Activated CD4-positive, alpha-beta T cell treated with anti-CD3 and anti-CD28 coated beads for 36 hours (primary cell): ENCODE measurements at regions not wholly inside any gene's neighbourhood (a gene's known extent, or its start where the extent isn't known, plus 50 kb on each side); places are given as distances from the start of the nearest gene placed in this dataset.
A peak's percentile ranks its signal among the peaks of the same experiment; 100 is the strongest.

Experiments used
- ATAC-seq: fragments of 200-7000 bp; cut with Tn5 transposase; one replicate; pipeline ENCODE4 v1.10.0; 2021; ENCODE audit warnings: mild to moderate bottlenecking, moderate library complexity
- CTCF ChIA-PET: fragments of 350-600 bp; sonication (Branson Sonifier 250); formaldehyde crosslinking; loops from one replicate; lab custom pipeline; 2021; ENCODE audit warnings: antibody characterized with exemption; lab: Charles Lee
- POLR2A ChIA-PET: fragments of 350-600 bp; sonication (Branson Sonifier 250); formaldehyde crosslinking; loops from one replicate; lab custom pipeline; 2021; ENCODE audit warnings: antibody characterized with exemption, inconsistent platforms; lab: Charles Lee
- DNase-seq: peaks from one replicate; pipeline ENCODE4 v3.0.0-alpha.2; 2020
- H3K27ac Mint-ChIP-seq: one replicate; pipeline ENCODE4 v1.8.0; 2021; ENCODE audit warnings: mixed read lengths
- H3K27me3 Mint-ChIP-seq: one replicate; pipeline ENCODE4 v1.8.0; 2021; ENCODE audit warnings: mixed read lengths
- H3K36me3 Mint-ChIP-seq: one replicate; pipeline ENCODE4 v1.8.0; 2021; ENCODE audit warnings: low read depth, mixed read lengths
- H3K4me1 Mint-ChIP-seq: one replicate; pipeline ENCODE4 v1.8.0; 2021; ENCODE audit warnings: mixed read lengths
- H3K4me3 Mint-ChIP-seq: one replicate; pipeline ENCODE4 v1.8.0; 2021; ENCODE audit warnings: mild to moderate bottlenecking, moderate library complexity, mixed read lengths
- H3K9me3 Mint-ChIP-seq: one replicate; pipeline ENCODE4 v1.8.0; 2021; ENCODE audit warnings: low read depth, mixed read lengths
- intact Hi-C, 2 experiments: fragments of 100-400 bp; cut with DNase I in 1 of 2; cut with micrococcal nuclease in 1 of 2; formaldehyde crosslinking; loops; one replicate each; pipeline versions ENCODE4 v1.14.2 to v1.15.1; 2022 to 2024; cut with DNase I, micrococcal nuclease

GRCh38 chr4:179981161-179981560, 2262.0 kb upstream of the TENM3 start:
- intact Hi-C loops: no loop called here
- no peak for ATAC-seq
- POLR2A ChIA-PET: no interaction called here

GRCh38 chr4:179989975-179990374, 2253.2 kb upstream of the TENM3 start:
- no peak for ATAC-seq
- no peak overlapping the region for H3K4me3 Mint-ChIP-seq
- H3K27me3 Mint-ChIP-seq: no peaks in the 10 kb centered on the region
- H3K27ac Mint-ChIP-seq: no peak overlapping the region
- POLR2A ChIA-PET: no interaction called here
- CTCF ChIA-PET: no interaction called here
- intact Hi-C loops: no loop called here
- H3K36me3 Mint-ChIP-seq: no peaks in the 10 kb centered on the region
- DNase-seq: no peak
- H3K4me1 Mint-ChIP-seq: no peaks in the 10 kb centered on the region
- H3K9me3 Mint-ChIP-seq: peaks cover 8% of the 10 kb centered on the region

More at GRCh38 chr4:179981161-179981560, 2262.0 kb upstream of the TENM3 start:
- peaks cover 12% of the 10 kb centered on the region for H3K9me3 Mint-ChIP-seq
- CTCF ChIA-PET: no interaction called here
- no peak overlapping the region for H3K4me3 Mint-ChIP-seq
- DNase-seq: no peak
- H3K27me3 Mint-ChIP-seq: no peaks in the 10 kb centered on the region
- no peaks in the 10 kb centered on the region for H3K4me1 Mint-ChIP-seq
- H3K36me3 Mint-ChIP-seq: no peaks in the 10 kb centered on the region
- no peak overlapping the region for H3K27ac Mint-ChIP-seq

- Mint-ChIP-seq H3K9me3 (peaks cover 4% of the 10 kb centered on the region), H3K4me1 (no peaks in the 10 kb centered on the region), H3K36me3 (no peaks in the 10 kb centered on the region), H3K4me3 (no peak overlapping the region), H3K27me3 (no peaks in the 10 kb centered on the region), H3K27ac (no peak overlapping the region)
- POLR2A ChIA-PET: no interaction called here
- DNase-seq (no peak), ATAC-seq (no peak)
- intact Hi-C loops: no loop called here
- CTCF ChIA-PET: no interaction called here
Observed at GRCh38 chr4:180009316-180009715, 2233.9 kb upstream of the TENM3 start.

GRCh38 chr4:180028682-180029081, 2214.5 kb upstream of the TENM3 start:
- intact Hi-C loops: no loop called here
- ChIA-PET POLR2A (no interaction called here), CTCF (interaction anchor here (0.6 kb wide), 1 partner anchor 13 kb away, joined by 3 read pairs; no protein-coding TSS in a partner anchor)
- no peak for ATAC-seq
- no peaks in the 10 kb centered on the region for H3K27me3 Mint-ChIP-seq
- H3K4me1 Mint-ChIP-seq: no peaks in the 10 kb centered on the region
- no peaks in the 10 kb centered on the region for H3K36me3 Mint-ChIP-seq
- peak; percentile 17 for DNase-seq
- H3K4me3 Mint-ChIP-seq: no peak overlapping the region
- H3K27ac Mint-ChIP-seq: no peak overlapping the region
- peaks cover 2% of the 10 kb centered on the region for H3K9me3 Mint-ChIP-seq

GRCh38 chr4:180031330-180031729, 2211.9 kb upstream of the TENM3 start:
- H3K9me3 Mint-ChIP-seq: peaks cover 5% of the 10 kb centered on the region

GRCh38 chr4:180041576-180041975, 2201.6 kb upstream of the TENM3 start:
- Mint-ChIP-seq H3K9me3 (peaks cover 1% of the 10 kb centered on the region), H3K27ac (no peak overlapping the region), H3K36me3 (no peaks in the 10 kb centered on the region), H3K27me3 (no peaks in the 10 kb centered on the region), H3K4me1 (no peaks in the 10 kb centered on the region), H3K4me3 (no peak overlapping the region)
- intact Hi-C loops: no loop called here
- DNase-seq: no peak
- CTCF ChIA-PET: no interaction called here
- ATAC-seq: no peak
- POLR2A ChIA-PET: no interaction called here

More at GRCh38 chr4:180031330-180031729, 2211.9 kb upstream of the TENM3 start:
- DNase-seq (no peak), ATAC-seq (no peak)
- intact Hi-C loops: no loop called here
- no peaks in the 10 kb centered on the region for H3K36me3 Mint-ChIP-seq
- ChIA-PET CTCF (no interaction called here), POLR2A (no interaction called here)
- H3K27ac Mint-ChIP-seq: no peak overlapping the region
- H3K4me3 Mint-ChIP-seq: no peak overlapping the region
- H3K27me3 Mint-ChIP-seq: no peaks in the 10 kb centered on the region
- no peaks in the 10 kb centered on the region for H3K4me1 Mint-ChIP-seq

GRCh38 chr4:180052629-180053028, 2190.6 kb upstream of the TENM3 start:
- DNase-seq: no peak
- H3K36me3 Mint-ChIP-seq: no peaks in the 10 kb centered on the region
- H3K4me1 Mint-ChIP-seq: peaks cover 3% of the 10 kb centered on the region
- H3K4me3 Mint-ChIP-seq: no peak overlapping the region
- ChIA-PET POLR2A (no interaction called here), CTCF (no interaction called here)
- H3K9me3 Mint-ChIP-seq: no peaks in the 10 kb centered on the region
- H3K27ac Mint-ChIP-seq: no peak overlapping the region
- intact Hi-C loops: no loop called here
- peaks cover 16% of the 10 kb centered on the region for H3K27me3 Mint-ChIP-seq
- no peak for ATAC-seq

GRCh38 chr4:180054291-180054690, 2188.9 kb upstream of the TENM3 start:
- POLR2A ChIA-PET: no interaction called here

GRCh38 chr4:180057299-180057721, 2185.9 kb upstream of the TENM3 start:
- Mint-ChIP-seq H3K4me1 (peaks cover 7% of the 10 kb centered on the region), H3K27ac (no peak overlapping the region), H3K36me3 (no peaks in the 10 kb centered on the region), H3K27me3 (peaks cover 34% of the 10 kb centered on the region), H3K4me3 (no peak overlapping the region), H3K9me3 (no peaks in the 10 kb centered on the region)
- ATAC-seq (no peak), DNase-seq (no peak)
- ChIA-PET CTCF (no interaction called here), POLR2A (no interaction called here)
- intact Hi-C loops: no loop called here

More at GRCh38 chr4:180054291-180054690, 2188.9 kb upstream of the TENM3 start:
- H3K36me3 Mint-ChIP-seq: no peaks in the 10 kb centered on the region
- H3K27me3 Mint-ChIP-seq: peaks cover 19% of the 10 kb centered on the region
- CTCF ChIA-PET: no interaction called here
- intact Hi-C loops: no loop called here
- H3K4me3 Mint-ChIP-seq: no peak overlapping the region
- H3K27ac Mint-ChIP-seq: no peak overlapping the region
- DNase-seq (no peak), ATAC-seq (no peak)
- no peaks in the 10 kb centered on the region for H3K9me3 Mint-ChIP-seq
- H3K4me1 Mint-ChIP-seq: peaks cover 5% of the 10 kb centered on the region

- POLR2A ChIA-PET: no interaction called here
- intact Hi-C loops: no loop called here
- Mint-ChIP-seq H3K36me3 (no peaks in the 10 kb centered on the region), H3K27ac (no peak overlapping the region), H3K4me1 (peaks cover 7% of the 10 kb centered on the region), H3K4me3 (no peak overlapping the region), H3K9me3 (no peaks in the 10 kb centered on the region), H3K27me3 (peaks cover 38% of the 10 kb centered on the region)
- DNase-seq: peak; percentile 18
- no peak for ATAC-seq
- CTCF ChIA-PET: no interaction called here
Observed at GRCh38 chr4:180057891-180058671, 2185.1 kb upstream of the TENM3 start.

GRCh38 chr4:180058691-180059215, 2184.4 kb upstream of the TENM3 start:
- Mint-ChIP-seq H3K36me3 (no peaks in the 10 kb centered on the region), H3K27ac (no peak overlapping the region), H3K4me3 (no peak overlapping the region), H3K4me1 (peaks cover 7% of the 10 kb centered on the region), H3K9me3 (no peaks in the 10 kb centered on the region), H3K27me3 (peaks cover 38% of the 10 kb centered on the region)
- POLR2A ChIA-PET: no interaction called here
- intact Hi-C loops: no loop called here
- CTCF ChIA-PET: no interaction called here
- DNase-seq (peak; percentile 17), ATAC-seq (no peak)

- Mint-ChIP-seq H3K27ac (no peak overlapping the region), H3K9me3 (no peaks in the 10 kb centered on the region), H3K4me1 (peaks cover 7% of the 10 kb centered on the region), H3K36me3 (no peaks in the 10 kb centered on the region), H3K27me3 (peaks cover 38% of the 10 kb centered on the region), H3K4me3 (peak overlapping the region; percentile 9)
- ChIA-PET CTCF (no interaction called here), POLR2A (no interaction called here)
- ATAC-seq: no peak
- intact Hi-C loops: no loop called here
- DNase-seq: peak; percentile 22
Observed at GRCh38 chr4:180059216-180059881, 2183.9 kb upstream of the TENM3 start.
